H1 (cell line): ENCODE measurements at regions not wholly inside any gene's neighbourhood (a gene's known extent, or its start where the extent isn't known, plus 50 kb on each side); places are given as distances from the start of the nearest gene placed in this dataset.

Experiments used
- CTCF ChIA-PET: fragments of 300-600 bp; sonication (Branson Sonifier 250); formaldehyde crosslinking; loops from one replicate; lab custom pipeline; 2021; ENCODE audit not compliant: partially characterized antibody; lab: Charles Lee
- POLR2A ChIA-PET: fragments of 300-600 bp; sonication (Branson Sonifier 250); formaldehyde crosslinking; loops from one replicate; lab custom pipeline; 2021; ENCODE audit warnings: inconsistent platforms; ENCODE audit not compliant: partially characterized antibody; lab: Charles Lee
- DNase-seq, 2 experiments: peaks; one replicate each; pipeline versions ENCODE4 v3.0.0 to v3.0.0-alpha.2; 2010 to 2022; ENCODE audit warnings: low spot score in 2 of 2, low read depth in 1 of 2, mixed read lengths in 1 of 2
- FAIRE-seq: peaks from 2 replicates; lab custom pipeline; 2011; peaks lifted over from hg19 to GRCh38; lab: Jason Lieb, UNC
- H2AFZ ChIP-seq: 2 replicates; pipeline ENCODE4 v1.8.1; 2012; ENCODE audit warnings: low read length, inconsistent platforms
- H2AK5ac ChIP-seq: 2 replicates; pipeline ENCODE4 v1.6.1; 2013; ENCODE audit warnings: low read depth, low read length
- H2BK120ac ChIP-seq: replicated peaks from 2 replicates; pipeline ENCODE3; 2013; ENCODE audit warnings: low read depth, low read length, inconsistent platforms
- H2BK12ac ChIP-seq: 2 replicates; pipeline ENCODE4 v1.6.1; 2013; ENCODE audit warnings: low read depth, low read length
- H2BK15ac ChIP-seq: 2 replicates; pipeline ENCODE4 v1.6.1; 2013; ENCODE audit warnings: low read length
- H2BK20ac ChIP-seq: 2 replicates; pipeline ENCODE4 v1.6.1; 2013; ENCODE audit warnings: low read length
- H2BK5ac ChIP-seq: 2 replicates; pipeline ENCODE4 v1.6.1; 2013; ENCODE audit warnings: low read depth, low read length
- H3K14ac ChIP-seq: 2 replicates; pipeline ENCODE4 v1.6.1; 2013; ENCODE audit warnings: inconsistent platforms; ENCODE audit not compliant: insufficient read length
- H3K18ac ChIP-seq: 2 replicates; pipeline ENCODE4 v1.6.1; 2013; ENCODE audit warnings: low read length; ENCODE audit errors: extremely low read depth
- H3K23ac ChIP-seq: 2 replicates; pipeline ENCODE4 v1.6.1; 2013; ENCODE audit warnings: inconsistent platforms; ENCODE audit not compliant: insufficient read length
- H3K23me2 ChIP-seq: 2 replicates; pipeline ENCODE4 v1.6.1; 2013; ENCODE audit warnings: low read depth, low read length
- H3K27ac ChIP-seq: 2 replicates; pipeline ENCODE4 v1.6.1; 2011; ENCODE audit warnings: low read depth, low read length, inconsistent platforms
- H3K27me3 ChIP-seq, 4 experiments: replicated peaks in 1 of 4; 1 replicate in 1 of 4; 2 replicates in 3 of 4; pipeline versions ENCODE4 v1.6.1 to v1.8.1; 2011 to 2013; ENCODE audit warnings: low read length in 3 of 4, mild to moderate bottlenecking in 3 of 4, inconsistent platforms in 2 of 4, mixed read lengths in 2 of 4, moderate library complexity in 1 of 4; ENCODE audit not compliant: control insufficient read depth in 3 of 4, insufficient read depth in 3 of 4; ENCODE audit errors: extremely low read depth in 1 of 4
- H3K36me3 ChIP-seq, 4 experiments: 2 replicates each; pipeline versions ENCODE4 v1.6.1 to v1.8.1; 2011 to 2013; ENCODE audit warnings: mild to moderate bottlenecking in 4 of 4, low read length in 3 of 4, moderate library complexity in 2 of 4, control low read depth in 1 of 4, inconsistent platforms in 1 of 4; ENCODE audit not compliant: insufficient read depth in 4 of 4, control insufficient read depth in 2 of 4
- H3K4ac ChIP-seq: replicated peaks from 2 replicates; pipeline ENCODE3; 2013; ENCODE audit warnings: low read length, low read depth, mixed read lengths, inconsistent platforms; ENCODE audit not compliant: insufficient read length
- H3K4me1 ChIP-seq, 4 experiments: replicated peaks in 1 of 4; 1 replicate in 1 of 4; 2 replicates in 3 of 4; pipeline versions ENCODE4 v1.6.1 to v1.8.1; 2011 to 2013; ENCODE audit warnings: low read length in 3 of 4, inconsistent platforms in 2 of 4, mixed read lengths in 1 of 4; ENCODE audit not compliant: insufficient read depth in 4 of 4, control insufficient read depth in 3 of 4
- H3K4me2 ChIP-seq, 2 experiments: 2 replicates each; pipeline versions ENCODE4 v1.6.1 to v1.8.1; 2011 to 2013; ENCODE audit warnings: low read depth in 2 of 2, low read length in 2 of 2, control low read depth in 1 of 2, inconsistent platforms in 1 of 2, mild to moderate bottlenecking in 1 of 2; ENCODE audit not compliant: insufficient read depth in 1 of 2
- H3K4me3 ChIP-seq, 4 experiments: fragments of 200-600, 300-600 bp in 1 of 4; sonication (generic), shearing (Covaris generic), sonication (Bioruptor Twin) in 1 of 4; 2 replicates each; pipeline versions ENCODE4 v1.5.1 to v1.8.1; 2011 to 2016; ENCODE audit warnings: low read length in 4 of 4, low read depth in 3 of 4, control low read depth in 2 of 4, inconsistent platforms in 2 of 4, mild to moderate bottlenecking in 2 of 4, mixed read lengths in 1 of 4, moderate library complexity in 1 of 4; ENCODE audit not compliant: insufficient read depth in 2 of 4; ENCODE audit errors: extremely low read depth in 1 of 4
- H3K56ac ChIP-seq: replicated peaks from 2 replicates; pipeline ENCODE3; 2013; ENCODE audit warnings: low read depth, mild to moderate bottlenecking, mixed read lengths, low read length, inconsistent platforms; ENCODE audit not compliant: insufficient read length
- H3K79me1 ChIP-seq: 2 replicates; pipeline ENCODE4 v1.6.1; 2013; ENCODE audit warnings: low read depth, low read length, control low read depth
- H3K79me2 ChIP-seq, 2 experiments: 2 replicates each; pipeline versions ENCODE4 v1.6.1 to v1.8.1; 2012 to 2013; ENCODE audit warnings: low read length in 2 of 2, mild to moderate bottlenecking in 2 of 2, inconsistent platforms in 1 of 2; ENCODE audit not compliant: insufficient read depth in 2 of 2, control insufficient read depth in 1 of 2
- H3K9ac ChIP-seq, 4 experiments: replicated peaks in 1 of 4; 1 replicate in 1 of 4; 2 replicates in 3 of 4; pipeline versions ENCODE4 v1.6.1 to v1.8.1; 2011 to 2013; ENCODE audit warnings: low read depth in 3 of 4, low read length in 3 of 4, control low read depth in 2 of 4, mild to moderate bottlenecking in 2 of 4, moderate library complexity in 2 of 4, inconsistent platforms in 1 of 4; ENCODE audit errors: extremely low read depth in 1 of 4
- H3K9me3 ChIP-seq, 2 experiments: 2 replicates each; pipeline versions ENCODE4 v1.6.1 to v1.8.1; 2012 to 2013; ENCODE audit warnings: mild to moderate bottlenecking in 2 of 2, moderate library complexity in 2 of 2, control low read depth in 1 of 2, inconsistent platforms in 1 of 2, low read depth in 1 of 2, low read length in 1 of 2, mixed read lengths in 1 of 2; ENCODE audit not compliant: insufficient read depth in 2 of 2
- H4K20me1 ChIP-seq, 2 experiments: replicated peaks in 1 of 2; 2 replicates each; pipeline versions ENCODE3 to v1.8.1; 2011 to 2013; ENCODE audit warnings: inconsistent platforms in 2 of 2, low read length in 2 of 2, mild to moderate bottlenecking in 1 of 2; ENCODE audit not compliant: insufficient read depth in 2 of 2, control insufficient read depth in 1 of 2
- H4K5ac ChIP-seq: 2 replicates; pipeline ENCODE4 v1.6.1; 2013; ENCODE audit warnings: low read length, low read depth, mixed read lengths, inconsistent platforms; ENCODE audit not compliant: insufficient read length
- H4K8ac ChIP-seq: 2 replicates; pipeline ENCODE4 v1.8.0; 2013; ENCODE audit warnings: mild to moderate bottlenecking, moderate library complexity, low read length, inconsistent platforms; ENCODE audit not compliant: insufficient read depth; ENCODE audit errors: extremely low read depth
- H4K91ac ChIP-seq: replicated peaks from 2 replicates; pipeline ENCODE3; 2013; ENCODE audit warnings: low read length, mixed read lengths, inconsistent platforms; ENCODE audit not compliant: insufficient read length
- CBX8 ChIP-seq: fragments of 300-800, 300-1000 bp; sonication (generic); IDR thresholded peaks from 2 replicates; pipeline ENCODE4 v1.7.1; 2016; ENCODE audit warnings: low read depth, low read length, borderline replicate concordance
- JUN ChIP-seq: IDR thresholded peaks from 2 replicates; pipeline ENCODE4 v1.6.1; 2011; ENCODE audit warnings: low read depth, mild to moderate bottlenecking, improper control_type of control experiment, low read length
- WGBS, 2 experiments: shearing (Covaris generic) in 1 of 2; methylation state at CpG; one replicate each; pipeline versions ENCODE4 v1.1.6 to v1.1.7; 2013 to 2015; ENCODE audit warnings: low lambda C conversion rate in 2 of 2, mixed read lengths in 2 of 2, inconsistent platforms in 1 of 2, low coverage in 1 of 2, missing lambda C conversion rate in 1 of 2; ENCODE audit not compliant: insufficient replicate concordance in 2 of 2, insufficient coverage in 1 of 2, insufficient read length in 1 of 2; ENCODE audit errors: extremely low coverage in 1 of 2, missing lambda C conversion rate in 1 of 2; 5-methylcytosine and 5-hydroxymethylcytosine counted together

DNA sequence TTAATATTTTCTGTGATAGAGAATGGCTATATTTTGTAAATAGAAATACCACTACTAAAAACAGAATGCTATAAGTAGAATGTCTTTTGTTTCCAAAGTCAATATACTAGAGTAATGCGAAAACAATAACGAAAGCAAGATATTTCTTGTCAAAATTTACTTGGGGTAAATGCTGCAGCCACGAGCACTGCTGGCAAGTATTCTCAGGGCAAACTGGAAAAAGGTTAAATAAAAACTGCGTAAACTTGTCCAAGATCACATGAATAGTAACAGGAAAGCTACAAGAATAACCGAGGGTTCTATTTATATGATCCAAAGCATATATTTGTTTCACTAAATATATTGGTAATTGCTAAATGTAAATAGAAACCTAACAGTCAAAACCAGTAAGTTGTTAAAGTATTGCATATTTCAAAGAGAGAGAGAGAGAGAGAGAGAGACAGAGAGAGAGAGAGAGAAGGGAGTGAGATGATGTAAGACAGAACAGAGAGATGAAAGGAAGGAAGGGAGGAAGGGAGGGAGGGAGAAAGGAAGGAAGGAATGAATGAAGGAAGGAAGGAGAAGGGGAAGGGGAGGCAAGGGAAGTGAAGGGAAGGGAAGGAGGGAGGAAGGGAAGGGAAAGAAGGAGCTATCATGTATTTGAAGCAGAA, 231.7 kb downstream of the KCNC2 start:
- H3K18ac ChIP-seq, result no peak overlapping the region
- no peak overlapping the region for H4K91ac ChIP-seq
- no peak overlapping the region for H3K27ac ChIP-seq
- no peak overlapping the region for H3K56ac ChIP-seq
- no peak overlapping the region for H3K23ac ChIP-seq
- peaks cover 2% of the 10 kb centered on the region; the same call in 1 of the 2 replicates for H3K23me2 ChIP-seq
- H3K36me3 ChIP-seq, result no peaks in the 10 kb centered on the region
- ChIA-PET POLR2A (no interaction called here), CTCF (interaction anchor here (0.7 kb wide), 1 partner anchor 287 kb away, joined by 3 read pairs; no protein-coding TSS in a partner anchor)
- no peak overlapping the region for H3K4me3 ChIP-seq
- H2AK5ac ChIP-seq, result no peak overlapping the region
- H3K4ac ChIP-seq, result no peak overlapping the region
- no peak overlapping the region for H2BK15ac ChIP-seq
- no peaks in the 10 kb centered on the region for H3K79me1 ChIP-seq
- no peak overlapping the region for H4K5ac ChIP-seq
- no peak overlapping the region for H2AFZ ChIP-seq
- H3K14ac ChIP-seq, result no peak overlapping the region
- no peak overlapping the region for H4K8ac ChIP-seq
- no peak for TF ChIP-seq JUN
- TF ChIP-seq CBX8, result no peak
- no peaks in the 10 kb centered on the region for H3K9me3 ChIP-seq
- H3K4me2 ChIP-seq, result no peak overlapping the region
- 85% methylated on average over 5 of the region's 5 CpGs; no CpG with 5 or more reads in 1 of the 2 experiments for WGBS, 2 experiments
- H3K27me3 ChIP-seq, result no peaks in the 10 kb centered on the region
- no peak overlapping the region for H2BK12ac ChIP-seq
- H3K4me1 ChIP-seq, result no peaks in the 10 kb centered on the region
- FAIRE-seq, result no peak
- no peak for DNase-seq
- H2BK20ac ChIP-seq, result no peak overlapping the region
- no peak overlapping the region for H2BK5ac ChIP-seq
- H3K79me2 ChIP-seq, result no peaks in the 10 kb centered on the region
- no peak overlapping the region for H2BK120ac ChIP-seq
- H3K9ac ChIP-seq, result no peak overlapping the region
- no peaks in the 10 kb centered on the region for H4K20me1 ChIP-seq
